Common myeloid progenitor, CD34-positive (primary cell): ENCODE measurements at regions not wholly inside any gene's neighbourhood (a gene's known extent, or its start where the extent isn't known, plus 50 kb on each side); places are given as distances from the start of the nearest gene placed in this dataset.

Experiments used
- CTCF ChIA-PET: fragments of 350-600 bp; sonication (Branson Sonifier 250); formaldehyde crosslinking; loops from one replicate; lab custom pipeline; 2021; ENCODE audit warnings: antibody characterized with exemption; lab: Charles Lee
- POLR2A ChIA-PET: fragments of 350-600 bp; sonication (Branson Sonifier 250); formaldehyde crosslinking; loops from one replicate; lab custom pipeline; 2021; ENCODE audit warnings: antibody characterized with exemption; lab: Charles Lee
- DNase-seq, 3 donors: peaks; one replicate each; pipeline versions ENCODE4 v3.0.0 to v3.0.0-alpha.2; 2013
- H3K27ac ChIP-seq, 2 experiments: 1 replicate in 1 of 2; 2 replicates in 1 of 2; pipeline ENCODE4 v1.7.0; 2013; ENCODE audit warnings: inconsistent platforms in 2 of 2, low read length in 2 of 2, mild to moderate bottlenecking in 2 of 2, low read depth in 1 of 2, moderate library complexity in 1 of 2; ENCODE audit not compliant: severe bottlenecking in 2 of 2, insufficient read depth in 1 of 2, poor library complexity in 1 of 2
- H3K27me3 ChIP-seq, 5 experiments: replicated peaks in 2 of 5; 1 replicate in 3 of 5; 2 replicates in 2 of 5; pipeline versions ENCODE4 v1.6.1 to v1.7.0; 2013; ENCODE audit warnings: low read length in 4 of 5, mild to moderate bottlenecking in 2 of 5, moderate library complexity in 2 of 5, inconsistent platforms in 1 of 5; ENCODE audit not compliant: insufficient read depth in 5 of 5, control insufficient read depth in 4 of 5
- H3K36me3 ChIP-seq, 4 experiments: 1 replicate in 2 of 4; 2 replicates in 2 of 4; pipeline versions ENCODE4 v1.6.1 to v1.7.0; 2013; ENCODE audit warnings: low read length in 3 of 4, control low read depth in 1 of 4, mild to moderate bottlenecking in 1 of 4; ENCODE audit not compliant: control insufficient read depth in 4 of 4, insufficient read depth in 4 of 4
- H3K4me1 ChIP-seq, 4 experiments: 1 replicate in 3 of 4; 2 replicates in 1 of 4; pipeline versions ENCODE4 v1.6.1 to v1.7.1; 2013; ENCODE audit warnings: low read length in 3 of 4, mild to moderate bottlenecking in 3 of 4, control low read depth in 1 of 4, inconsistent platforms in 1 of 4, moderate library complexity in 1 of 4; ENCODE audit not compliant: control insufficient read depth in 4 of 4, insufficient read depth in 4 of 4; ENCODE audit errors: control extremely low read depth in 1 of 4
- H3K4me3 ChIP-seq, 7 experiments: 1 replicate in 4 of 7; 2 replicates in 3 of 7; pipeline versions ENCODE4 v1.5.1 to v1.7.0; 2013; ENCODE audit warnings: mild to moderate bottlenecking in 7 of 7, low read length in 6 of 7, moderate library complexity in 6 of 7, inconsistent platforms in 2 of 7, low read depth in 2 of 7, control low read depth in 1 of 7; ENCODE audit not compliant: insufficient read depth in 4 of 7, control insufficient read depth in 1 of 7; ENCODE audit errors: extremely low read depth in 1 of 7
- H3K9me3 ChIP-seq, 5 experiments: 1 replicate in 4 of 5; 2 replicates in 1 of 5; pipeline versions ENCODE4 v1.6.1 to v1.7.1; 2013; ENCODE audit warnings: low read length in 4 of 5, mild to moderate bottlenecking in 2 of 5, inconsistent platforms in 1 of 5, low read depth in 1 of 5, moderate library complexity in 1 of 5; ENCODE audit not compliant: control insufficient read depth in 4 of 5, insufficient read depth in 2 of 5; ENCODE audit errors: control extremely low read depth in 1 of 5
- WGBS: methylation state at CpG from one replicate; pipeline ENCODE4 v1.1.5; 2013; ENCODE audit not compliant: insufficient coverage; 5-methylcytosine and 5-hydroxymethylcytosine counted together

DNA sequence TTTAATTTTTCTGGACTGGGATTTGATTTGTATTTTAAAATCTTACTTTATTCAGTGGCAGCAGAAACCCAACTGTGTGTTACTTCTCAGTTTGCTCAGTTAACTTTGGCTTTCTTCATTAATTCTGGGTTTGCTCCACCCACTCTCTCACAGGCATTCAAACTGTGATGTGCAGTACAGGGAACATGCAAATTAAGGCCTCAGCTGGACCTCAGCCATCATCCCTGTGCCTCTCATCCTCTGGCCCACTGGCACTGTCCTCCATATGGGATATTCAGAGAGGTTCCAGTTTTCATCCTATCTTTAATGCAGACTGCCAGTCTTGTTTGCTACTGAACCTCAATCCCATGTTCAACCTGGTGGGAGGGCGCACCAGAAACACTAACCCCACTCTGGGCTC lies 743.4 kb upstream of the IGFBP3 start:
- CTCF ChIA-PET = no interaction called here
- H3K4me3 ChIP-seq = no peak overlapping the region
- H3K9me3 ChIP-seq = peaks cover 0 to 3% (median 0%) of the 10 kb centered on the region in 5 experiments
- no peak for DNase-seq
- H3K27me3 ChIP-seq = no peaks in the 10 kb centered on the region
- 89% methylated on average over 1 of the region's 1 CpG for WGBS
- H3K4me1 ChIP-seq = no peaks in the 10 kb centered on the region
- POLR2A ChIA-PET = no interaction called here
- H3K27ac ChIP-seq = no peak overlapping the region
- H3K36me3 ChIP-seq = no peaks in the 10 kb centered on the region

DNA sequence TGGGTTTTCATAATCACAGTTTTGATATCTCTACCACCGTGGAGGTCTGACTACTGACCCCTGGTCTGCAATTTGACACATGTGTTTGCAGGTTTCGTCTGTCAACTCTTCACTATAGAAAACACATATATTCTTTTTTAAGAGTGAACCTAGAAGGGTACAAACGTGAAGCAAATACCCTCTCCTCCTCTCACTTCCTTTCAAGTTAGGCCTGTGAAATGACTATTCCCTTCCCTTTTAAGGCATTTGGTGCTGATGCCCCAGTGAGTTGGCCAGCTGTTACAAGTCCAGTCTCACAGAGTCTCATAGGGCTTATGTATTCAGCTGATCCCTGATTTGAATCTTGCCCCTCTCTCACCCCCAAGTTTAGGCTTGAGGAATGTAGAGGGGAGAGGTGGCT lies 742.0 kb upstream of the IGFBP3 start:
- CTCF ChIA-PET = no interaction called here
- H3K36me3 ChIP-seq = no peaks in the 10 kb centered on the region
- DNase-seq = no peak
- no peaks in the 10 kb centered on the region for H3K4me1 ChIP-seq
- no peak overlapping the region for H3K27ac ChIP-seq
- POLR2A ChIA-PET = no interaction called here
- 95% methylated on average over 3 of the region's 3 CpGs for WGBS
- H3K4me3 ChIP-seq = no peak overlapping the region
- H3K9me3 ChIP-seq = peaks cover 0 to 5% (median 0%) of the 10 kb centered on the region in 5 experiments
- H3K27me3 ChIP-seq = no peaks in the 10 kb centered on the region

DNA sequence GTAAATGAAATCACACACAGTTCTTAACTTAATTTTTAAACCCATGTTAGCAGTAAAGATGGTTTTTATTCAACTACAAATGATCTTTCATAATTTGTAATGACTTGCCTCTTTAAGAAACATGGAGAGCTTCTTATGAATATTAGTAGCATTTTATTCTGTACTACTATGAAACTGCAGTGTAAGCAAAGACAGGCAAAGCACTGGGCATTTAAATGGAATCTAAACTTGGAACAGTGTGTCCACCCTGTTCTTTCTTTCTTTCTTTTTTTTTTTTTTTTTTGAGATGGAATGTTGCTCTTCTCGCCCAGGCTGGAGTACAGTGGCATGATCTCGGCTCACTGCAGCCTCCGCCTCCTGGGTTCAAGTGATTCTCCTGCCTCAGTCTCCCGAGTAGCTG lies 740.4 kb upstream of the IGFBP3 start:
- no peak for DNase-seq
- H3K4me3 ChIP-seq = no peak overlapping the region
- WGBS = no CpG with 5 or more reads among the region's 4 CpGs
- H3K36me3 ChIP-seq = no peaks in the 10 kb centered on the region
- H3K27ac ChIP-seq = no peak overlapping the region
- H3K27me3 ChIP-seq = no peaks in the 10 kb centered on the region
- H3K4me1 ChIP-seq = no peaks in the 10 kb centered on the region
- ChIA-PET CTCF (no interaction called here), POLR2A (no interaction called here)
- peaks cover 0 to 5% (median 0%) of the 10 kb centered on the region in 5 experiments for H3K9me3 ChIP-seq

DNA sequence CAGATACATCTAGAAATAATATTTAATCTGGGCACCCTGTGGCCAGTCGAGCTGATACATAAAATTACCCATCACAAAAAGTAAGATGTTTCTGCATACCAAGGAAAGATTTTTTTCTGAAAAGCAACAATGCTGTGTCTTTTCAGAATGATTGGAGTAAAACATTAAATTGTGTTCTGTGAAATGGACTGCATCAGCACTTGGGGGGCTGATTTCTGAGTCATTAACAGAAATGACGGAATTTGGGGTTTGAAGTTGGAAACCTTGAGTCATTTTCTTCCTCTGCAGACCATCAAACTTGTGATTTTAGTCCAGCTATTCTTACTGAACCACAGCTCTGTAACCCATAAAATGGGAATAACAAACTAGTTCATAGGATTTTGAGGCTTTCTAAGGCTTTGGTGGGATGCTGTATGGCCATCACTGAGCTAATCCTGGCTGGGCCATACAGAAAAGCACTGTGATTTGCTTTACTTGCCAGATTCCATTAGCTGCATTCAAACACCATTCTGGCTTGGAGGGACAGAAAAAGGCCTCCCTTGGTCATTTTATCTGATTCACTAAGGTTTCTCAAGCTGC lies 739.4 kb upstream of the IGFBP3 start:
- ChIA-PET CTCF (no interaction called here), POLR2A (no interaction called here)
- Histone ChIP-seq H3K4me1 (no peaks in the 10 kb centered on the region), H3K27me3 (no peaks in the 10 kb centered on the region), H3K4me3 (no peak overlapping the region), H3K9me3 (peaks cover 0 to 5% (median 1%) of the 10 kb centered on the region in 5 experiments), H3K36me3 (no peaks in the 10 kb centered on the region), H3K27ac (no peak overlapping the region)
- WGBS = 90% methylated on average over 2 of the region's 2 CpGs
- DNase-seq = no peak

DNA sequence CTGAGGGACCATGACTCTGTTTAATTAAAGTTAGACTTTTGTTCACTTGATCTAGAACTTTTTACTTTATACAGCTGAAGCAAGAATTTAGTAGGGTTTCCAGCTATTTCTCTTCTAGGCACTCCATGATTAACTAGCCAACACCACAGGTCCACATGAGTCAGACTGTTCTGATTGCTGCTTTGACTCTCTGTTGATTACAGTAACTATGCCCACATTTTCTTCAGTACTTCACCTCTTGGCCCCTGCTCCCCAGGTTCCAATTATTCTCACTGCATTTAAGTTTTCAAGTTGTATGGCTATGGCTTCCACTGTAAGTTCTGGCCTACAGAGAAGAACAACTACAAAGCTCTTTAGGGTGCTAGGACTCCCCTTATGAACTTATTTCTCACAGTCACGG lies 737.2 kb upstream of the IGFBP3 start:
- 75% methylated on average over 1 of the region's 1 CpG for WGBS
- Histone ChIP-seq H3K36me3 (no peaks in the 10 kb centered on the region), H3K27ac (no peak overlapping the region), H3K4me3 (no peak overlapping the region), H3K4me1 (no peaks in the 10 kb centered on the region), H3K9me3 (peaks cover 0 to 5% (median 1%) of the 10 kb centered on the region in 5 experiments), H3K27me3 (no peaks in the 10 kb centered on the region)
- CTCF ChIA-PET = no interaction called here
- POLR2A ChIA-PET = no interaction called here
- DNase-seq = no peak

DNA sequence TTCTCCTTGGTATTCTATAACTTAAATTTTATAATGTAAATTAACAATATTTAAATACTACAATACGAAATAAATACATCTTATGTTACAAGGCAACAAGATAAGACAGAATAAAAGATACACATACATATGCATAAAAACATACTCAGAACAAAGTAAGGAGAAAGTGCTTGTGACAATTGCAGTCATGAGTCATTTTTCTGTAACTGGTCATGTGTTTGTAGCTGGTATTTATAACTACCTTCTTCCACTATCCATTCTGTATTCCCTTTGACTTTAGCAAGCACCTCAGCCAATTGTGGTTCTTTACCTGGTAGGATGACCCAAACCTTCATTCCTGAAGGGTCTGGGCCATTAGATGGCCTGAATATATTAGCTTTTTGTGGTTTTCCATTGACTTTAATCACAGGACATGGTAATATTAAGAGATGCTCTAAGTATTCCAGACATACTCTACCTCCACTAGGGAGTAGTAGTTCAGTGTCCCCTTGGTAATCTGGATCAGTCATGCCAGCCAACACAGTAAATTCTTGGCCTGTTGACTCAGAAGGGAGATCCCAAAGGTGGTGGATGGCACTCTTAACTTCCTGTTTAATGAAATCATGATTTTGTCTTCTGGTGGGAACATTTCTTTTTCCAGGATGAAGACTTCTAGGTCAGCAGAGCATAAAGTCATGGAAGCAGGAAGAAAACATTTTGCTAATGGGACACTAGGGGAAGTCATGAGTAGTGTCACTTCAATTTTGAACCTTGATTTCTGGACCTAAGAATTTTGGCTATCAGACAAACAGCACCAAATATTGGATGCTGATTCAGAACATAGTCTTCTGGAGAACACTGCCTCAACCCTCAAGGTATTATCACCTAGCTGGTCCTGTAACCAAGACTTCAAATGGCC lies 733.7 kb upstream of the IGFBP3 start:
- DNase-seq = no peak
- no peak overlapping the region for H3K27ac ChIP-seq
- no peaks in the 10 kb centered on the region for H3K36me3 ChIP-seq
- H3K4me3 ChIP-seq = no peak overlapping the region
- peaks cover 0 to 5% (median 1%) of the 10 kb centered on the region in 5 experiments for H3K9me3 ChIP-seq
- H3K27me3 ChIP-seq = no peaks in the 10 kb centered on the region
- CTCF ChIA-PET = no interaction called here
- no CpG with 5 or more reads among the region's 1 CpG for WGBS
- no peaks in the 10 kb centered on the region for H3K4me1 ChIP-seq
- POLR2A ChIA-PET = no interaction called here

DNA sequence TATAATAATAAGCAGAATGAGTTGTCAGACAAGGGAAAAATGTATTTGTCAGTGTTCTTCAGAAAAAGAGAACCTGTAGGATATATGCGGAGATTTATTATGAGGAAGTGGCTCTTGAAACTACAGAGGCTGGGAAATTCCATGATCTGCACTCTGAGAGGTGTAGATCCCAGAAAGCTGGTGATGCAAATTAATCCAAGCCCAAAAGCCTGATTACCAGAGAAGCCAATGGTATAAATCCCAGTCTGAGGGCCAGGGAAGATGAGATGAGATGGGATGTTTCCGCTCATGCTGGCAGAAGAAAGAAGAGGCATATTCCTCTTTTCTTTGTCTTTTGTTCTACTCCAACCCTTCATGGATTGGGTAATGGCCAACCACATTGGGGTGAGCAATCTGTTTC lies 732.8 kb upstream of the IGFBP3 start:
- no peak overlapping the region for H3K27ac ChIP-seq
- H3K4me1 ChIP-seq = no peaks in the 10 kb centered on the region
- no peak overlapping the region for H3K4me3 ChIP-seq
- H3K27me3 ChIP-seq = no peaks in the 10 kb centered on the region
- ChIA-PET CTCF (no interaction called here), POLR2A (no interaction called here)
- WGBS = 25% methylated on average over 1 of the region's 2 CpGs
- H3K36me3 ChIP-seq = no peaks in the 10 kb centered on the region
- DNase-seq = no peak
- H3K9me3 ChIP-seq = peaks cover 0 to 4% (median 1%) of the 10 kb centered on the region in 5 experiments
